NCI-H2107 treated with DMSO at 0.1 percent for 48 hours (cell line): ENCODE measurements at regions not wholly inside any gene's neighbourhood (a gene's known extent, or its start where the extent isn't known, plus 50 kb on each side); places are given as distances from the start of the nearest gene placed in this dataset.

ENCODE experiments used
- DNase-seq: peaks from one replicate; lab custom pipeline; 2025; ENCODE audit not compliant: unreplicated experiment; lab: John Stamatoyannopoulos, UW

DNA sequence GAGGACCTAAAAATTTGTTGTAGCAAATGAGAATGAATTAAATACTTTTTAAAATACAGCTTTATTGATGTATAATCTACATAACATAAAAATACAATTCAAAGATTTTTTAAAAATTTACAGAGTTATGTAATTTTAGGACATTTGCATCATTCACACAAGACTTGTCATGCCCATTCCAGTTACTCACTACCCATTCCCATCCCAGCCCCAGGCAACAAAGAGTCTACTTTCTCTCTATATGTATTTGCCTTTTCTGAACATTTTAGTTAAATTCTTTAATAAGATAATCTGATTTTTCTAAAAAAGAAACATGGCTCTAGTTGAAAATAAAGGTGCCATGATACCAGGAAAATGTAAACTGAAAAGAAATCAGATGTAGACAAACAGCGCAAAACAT lies 354.2 kb downstream of the PMP22 start:
- no peak for DNase-seq

DNA sequence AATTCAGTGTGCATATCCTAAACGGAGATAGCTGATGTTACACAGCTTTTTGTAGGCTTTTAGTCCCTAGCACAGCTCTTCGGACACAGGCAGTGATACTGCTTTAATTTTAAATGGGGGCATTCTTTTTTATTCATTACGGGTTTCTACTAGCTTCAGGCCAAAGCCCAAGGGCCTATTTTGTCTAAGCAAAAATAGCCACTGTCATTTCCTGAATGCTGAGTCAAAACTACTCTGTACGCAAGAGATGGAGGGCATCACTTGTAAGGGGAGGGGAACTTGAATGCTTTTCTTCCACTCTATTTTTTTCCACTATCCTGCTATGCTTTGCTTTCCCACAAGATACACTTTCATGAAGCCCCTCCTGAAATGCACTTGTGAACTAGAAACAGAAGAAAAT lies 360.7 kb downstream of the PMP22 start:
- no peak for DNase-seq

DNA sequence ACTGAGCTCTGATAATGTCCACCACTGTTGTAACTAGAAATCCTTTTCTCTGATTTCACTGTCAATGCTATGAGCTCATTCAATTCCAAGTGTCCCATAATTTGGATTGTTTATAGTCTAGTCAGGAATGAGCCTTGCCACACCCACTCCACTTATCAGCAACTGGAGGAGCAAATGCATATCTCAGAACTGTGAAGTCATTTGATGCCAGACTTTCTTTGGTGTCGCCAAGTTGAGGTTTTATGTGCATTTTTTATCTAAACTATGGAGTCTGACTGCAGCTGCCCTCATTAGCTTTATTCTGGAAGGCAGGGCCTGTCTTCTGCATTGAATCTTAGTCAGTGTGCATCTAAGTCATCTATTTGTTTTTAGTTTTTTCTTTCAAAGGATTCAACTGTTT lies 361.3 kb downstream of the PMP22 start:
- no peak for DNase-seq

DNA sequence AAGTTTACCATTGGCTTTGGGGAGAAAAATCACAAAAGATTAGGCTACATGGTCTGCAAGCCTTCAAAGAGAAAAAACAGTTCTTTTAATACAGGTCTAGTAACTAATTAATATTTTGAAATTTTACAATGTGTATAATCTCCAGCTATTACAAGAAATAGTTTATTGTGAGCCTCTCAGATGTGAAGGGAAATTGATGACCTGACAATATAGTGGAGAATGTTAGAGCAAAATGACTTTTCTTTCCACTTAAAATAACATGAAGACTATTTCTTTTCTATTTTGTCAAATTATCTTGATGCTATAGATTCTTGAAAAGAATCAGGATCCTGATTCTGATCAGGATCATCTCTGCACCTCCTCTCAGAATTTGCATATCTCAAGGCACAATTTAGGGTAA lies 362.3 kb downstream of the PMP22 start:
- no peak for DNase-seq

DNA sequence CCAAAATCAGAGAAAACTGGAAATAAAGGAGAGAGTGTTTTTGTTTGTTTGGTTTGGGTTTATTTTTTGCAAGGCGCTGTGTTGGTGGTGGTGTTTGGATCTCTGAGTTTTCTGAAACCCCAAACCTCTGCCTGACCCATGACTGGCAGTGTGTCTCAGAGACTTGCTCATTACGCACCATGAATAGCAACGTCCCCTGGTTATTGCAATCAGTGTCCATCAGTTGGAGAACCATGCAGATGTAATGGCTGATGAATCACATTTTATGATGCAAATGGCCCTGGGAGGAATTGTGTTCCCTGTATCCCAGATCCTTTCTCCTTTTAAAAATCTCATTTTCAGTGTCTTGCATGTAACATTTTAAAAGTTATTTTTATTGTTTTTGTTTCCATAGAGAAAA lies 362.8 kb downstream of the PMP22 start:
- DNase-seq, result no peak

DNA sequence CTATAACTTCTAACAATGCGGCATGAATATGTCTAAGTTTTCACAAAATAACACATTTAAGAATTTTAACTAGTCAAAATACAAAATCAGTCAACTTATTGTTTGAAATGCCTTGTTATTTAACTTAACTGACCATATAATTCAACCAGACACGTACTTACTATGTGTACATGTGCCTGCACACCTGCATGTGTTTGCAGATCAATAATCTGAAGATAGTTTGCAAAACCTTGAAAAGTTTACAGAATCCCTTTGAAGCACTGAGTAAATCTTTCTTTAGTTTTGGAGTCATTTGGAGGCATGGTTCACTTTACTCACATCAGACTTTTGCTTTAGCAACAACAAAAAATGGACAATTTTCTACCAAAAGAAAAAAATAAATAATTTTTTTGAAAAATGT lies 363.8 kb downstream of the PMP22 start:
- no peak for DNase-seq

DNA sequence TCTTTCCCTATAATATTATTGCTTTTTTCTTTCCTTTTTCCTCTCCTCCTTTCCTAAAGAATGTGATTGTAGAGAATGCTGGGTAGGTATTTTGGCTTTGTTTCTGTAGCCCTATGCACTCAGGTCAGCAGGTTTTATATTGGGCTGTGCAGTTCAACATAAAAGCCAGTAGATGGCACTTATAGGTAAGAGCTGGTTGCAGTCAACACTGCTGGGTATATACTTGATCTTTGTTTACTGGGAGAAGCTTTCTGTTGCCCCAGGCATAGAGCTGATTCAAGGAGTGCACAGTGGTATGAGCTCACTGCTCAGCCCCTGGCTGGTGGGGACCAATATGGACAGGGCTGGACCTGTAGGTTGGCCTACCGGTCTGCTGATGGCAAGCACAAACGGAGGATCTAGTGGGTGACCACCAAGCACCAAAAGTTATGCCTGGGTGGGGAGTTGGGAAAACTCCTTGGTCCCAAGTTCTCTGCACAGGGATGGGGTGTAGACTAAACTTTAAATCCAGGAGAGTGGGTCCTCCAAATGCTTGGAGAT lies 378.9 kb downstream of the PMP22 start:
- no peak for DNase-seq

DNA sequence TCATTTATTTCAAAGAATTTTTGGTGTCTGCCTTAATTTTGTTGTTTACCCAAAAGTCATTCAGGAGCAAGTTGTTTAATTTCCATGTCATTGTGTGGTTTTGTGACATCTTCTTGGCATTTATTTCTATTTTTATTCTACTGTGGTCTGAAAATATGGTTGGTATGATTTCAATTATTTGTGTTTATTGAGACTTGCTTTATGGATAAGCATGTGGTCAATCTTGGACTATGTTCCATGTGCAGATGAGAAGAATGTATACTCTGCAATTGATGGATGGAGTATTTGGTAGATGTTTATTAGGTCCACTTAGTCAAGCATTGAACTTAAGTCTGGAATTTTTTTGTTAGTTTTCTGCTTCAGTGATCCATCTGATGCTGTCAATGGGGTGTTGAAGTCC lies 383.0 kb downstream of the PMP22 start:
- DNase-seq, result no peak

DNA sequence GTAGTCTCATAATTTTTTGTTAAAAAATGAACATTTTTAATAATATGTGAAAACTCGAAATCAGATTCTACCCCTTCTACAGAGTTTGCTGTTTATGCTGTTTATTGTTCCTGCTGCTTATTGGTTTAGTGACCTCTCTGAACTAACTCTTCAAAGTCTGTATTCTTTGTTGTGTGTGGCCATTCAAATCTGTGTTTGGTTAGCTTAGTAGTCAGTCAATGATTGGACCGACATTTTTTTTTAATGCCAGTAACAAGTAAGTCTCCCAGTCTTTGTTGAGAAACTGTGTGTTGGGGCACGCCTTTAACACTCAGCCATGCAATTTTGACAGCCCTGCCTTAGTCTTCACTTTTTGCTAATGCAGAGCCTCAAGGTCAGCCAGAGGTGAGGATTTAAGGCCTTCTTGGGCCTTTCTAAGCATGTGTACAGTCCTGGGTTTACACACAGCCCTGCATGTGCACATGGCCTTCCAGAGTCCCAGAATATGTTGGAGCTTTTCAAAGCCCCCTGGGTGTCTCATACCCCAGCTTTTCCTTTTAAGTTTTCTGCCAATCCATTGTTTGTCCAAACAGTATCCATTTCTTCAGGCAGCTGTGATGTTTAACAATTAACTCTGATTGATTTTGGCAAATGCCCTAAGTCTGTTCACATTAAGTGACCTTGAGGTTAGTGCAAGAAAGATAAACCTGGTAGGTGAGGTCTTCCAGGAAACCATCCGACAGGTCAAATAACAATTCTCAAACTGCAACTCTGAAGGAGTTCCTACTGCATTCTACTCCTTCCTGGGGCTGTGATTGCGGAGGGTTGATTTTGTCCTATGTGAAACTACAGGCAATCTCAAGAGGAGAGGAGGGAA lies 389.3 kb downstream of the PMP22 start:
- DNase-seq, result no peak

DNA sequence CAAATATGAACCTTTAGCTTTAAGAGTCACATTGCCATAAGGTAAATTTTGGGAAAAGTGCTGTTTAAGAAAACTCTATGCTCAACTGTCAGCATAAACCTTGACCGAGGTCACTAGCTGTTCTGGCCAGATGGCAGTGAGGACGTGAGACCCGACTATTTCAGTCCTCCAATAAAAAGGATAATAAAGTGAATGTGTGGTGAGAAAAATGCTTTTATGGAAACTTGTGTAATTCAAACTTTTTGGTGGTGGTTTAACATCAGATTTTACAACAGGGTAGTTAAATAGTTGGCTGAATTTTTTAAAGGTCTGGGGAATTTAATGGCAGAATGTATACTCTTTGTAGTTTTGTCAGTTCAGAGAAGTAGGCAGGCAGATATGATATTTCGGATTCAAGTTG lies 391.1 kb downstream of the PMP22 start:
- no peak for DNase-seq

DNA sequence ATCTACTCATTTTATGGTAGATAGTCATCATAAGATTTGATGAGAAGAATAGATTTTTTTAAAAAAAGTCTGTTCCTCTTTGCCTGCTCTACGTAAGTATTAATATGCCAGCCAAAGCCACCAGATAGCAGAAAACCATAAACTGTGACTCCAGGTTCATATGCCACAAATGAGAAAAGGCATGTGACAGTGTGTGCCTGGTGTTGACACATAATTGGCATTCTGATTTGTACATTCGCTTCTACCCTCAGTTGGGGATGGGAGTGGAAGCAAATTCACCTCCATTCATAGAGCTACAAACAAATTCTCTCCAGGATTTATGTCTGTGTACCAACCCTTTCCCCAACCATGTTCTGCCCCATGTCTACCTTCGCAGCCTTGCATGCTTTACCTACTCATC lies 391.6 kb downstream of the PMP22 start:
- no peak for DNase-seq

DNA sequence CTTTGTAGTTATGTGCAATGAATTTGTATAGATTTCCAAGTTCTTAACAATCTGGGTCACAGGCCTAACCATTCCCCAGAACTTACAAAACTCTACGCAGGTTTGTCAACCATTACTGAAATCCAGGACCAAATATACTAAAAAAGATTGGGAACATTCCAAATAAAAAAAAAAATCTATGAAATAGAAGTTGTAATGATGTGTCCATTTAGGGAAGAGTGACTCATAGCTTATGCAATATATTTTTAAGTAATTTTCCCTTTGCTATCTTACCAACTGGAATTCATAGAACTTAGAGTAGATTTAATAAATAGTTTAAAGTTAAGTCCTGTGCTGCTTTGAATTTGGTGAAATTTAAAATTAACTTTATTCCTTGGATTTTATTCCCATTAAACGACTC lies 393.2 kb downstream of the PMP22 start:
- DNase-seq, result no peak

DNA sequence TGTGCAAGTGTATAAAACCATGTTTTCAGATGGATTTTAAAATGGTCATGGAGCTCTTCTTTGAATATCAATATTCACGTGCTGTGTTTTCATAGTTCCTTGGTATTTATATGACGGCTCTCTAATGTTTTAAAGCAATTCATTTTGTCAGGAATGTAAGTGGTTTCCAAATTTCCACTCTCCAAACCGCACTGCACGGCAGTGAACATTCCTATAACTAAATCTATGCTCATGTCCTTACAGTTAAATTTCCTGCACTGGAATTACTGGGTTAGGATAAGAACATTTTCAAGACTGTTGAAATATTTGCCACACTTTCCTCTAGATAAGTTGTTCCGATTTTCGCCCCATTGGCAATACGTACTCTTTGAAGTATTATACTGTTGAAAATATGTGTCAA lies 398.9 kb downstream of the PMP22 start:
- DNase-seq, result no peak

DNA sequence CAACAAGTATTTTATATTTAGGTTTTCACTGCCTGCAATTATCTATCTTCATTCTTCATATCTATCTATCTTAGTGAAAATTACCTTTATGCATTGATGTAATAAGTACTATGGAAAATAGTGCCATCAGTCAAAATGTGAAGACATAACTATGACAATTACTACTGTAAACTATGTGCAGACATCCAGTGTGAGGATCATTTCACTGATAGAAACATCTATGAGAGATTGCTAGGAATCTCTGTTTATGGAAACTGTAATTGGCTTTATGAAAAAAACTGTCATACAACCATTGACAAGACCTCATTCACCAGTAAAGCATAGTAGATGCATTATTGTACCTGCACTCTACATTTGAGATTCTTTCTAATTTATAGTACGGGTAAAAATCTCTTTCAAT lies 401.0 kb downstream of the PMP22 start:
- no peak for DNase-seq

DNA sequence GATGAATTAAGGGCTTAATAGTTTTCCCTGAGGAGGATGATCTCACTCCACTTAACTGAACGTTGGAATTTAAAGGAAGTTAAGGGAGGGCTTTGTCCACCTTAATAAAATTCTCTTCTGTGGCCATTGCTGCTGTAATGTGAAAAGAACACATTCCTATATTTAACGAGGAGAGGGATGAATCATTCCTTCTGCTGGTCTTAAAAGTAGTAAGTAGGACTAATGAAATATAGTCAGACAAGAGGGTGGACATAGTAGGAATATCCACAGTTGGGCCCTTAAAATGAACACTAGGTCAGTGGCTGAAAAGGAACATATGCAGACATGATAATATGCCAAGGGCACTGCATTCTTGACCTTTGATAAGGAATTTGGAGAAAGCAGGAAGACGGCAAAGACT lies 405.6 kb downstream of the PMP22 start:
- no peak for DNase-seq

DNA sequence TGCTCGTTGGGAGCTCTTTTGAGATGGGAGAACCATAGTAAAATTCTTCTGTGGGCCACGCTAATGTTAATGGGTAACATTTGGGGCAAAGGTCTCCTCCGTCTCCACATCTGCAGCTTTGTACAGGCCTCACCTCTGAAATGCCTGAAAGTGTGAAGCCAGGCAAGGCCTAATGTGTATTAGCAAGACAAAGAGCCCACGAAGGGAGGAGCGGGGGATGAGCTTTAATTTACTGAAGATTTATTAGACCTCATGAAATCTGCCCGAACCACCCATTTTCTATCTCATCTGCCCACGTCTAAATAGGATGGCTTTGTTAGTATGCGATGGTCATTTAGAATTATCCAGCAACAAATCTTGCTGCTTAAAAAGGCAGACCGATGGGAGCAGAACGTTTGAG lies 408.9 kb downstream of the PMP22 start:
- no peak for DNase-seq

DNA sequence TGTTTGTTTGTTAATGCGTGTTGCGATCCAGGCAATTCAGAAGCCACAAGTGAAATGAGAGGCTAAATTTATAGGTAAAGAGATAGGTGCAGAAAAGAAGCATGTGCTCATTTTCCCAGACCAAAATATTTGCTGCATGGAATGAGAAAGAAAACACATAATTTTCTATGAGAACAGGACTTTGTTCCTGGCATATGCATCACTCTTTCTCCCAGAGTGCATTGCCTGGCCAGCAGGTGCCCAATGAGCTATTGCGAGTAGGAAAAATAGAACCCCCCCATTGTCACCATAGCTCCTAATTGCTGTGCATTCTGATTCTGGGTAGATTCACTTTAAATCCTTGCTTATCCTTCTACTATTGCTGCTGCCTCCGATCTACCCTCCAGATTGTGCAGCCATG lies 410.4 kb downstream of the PMP22 start:
- no peak for DNase-seq

DNA sequence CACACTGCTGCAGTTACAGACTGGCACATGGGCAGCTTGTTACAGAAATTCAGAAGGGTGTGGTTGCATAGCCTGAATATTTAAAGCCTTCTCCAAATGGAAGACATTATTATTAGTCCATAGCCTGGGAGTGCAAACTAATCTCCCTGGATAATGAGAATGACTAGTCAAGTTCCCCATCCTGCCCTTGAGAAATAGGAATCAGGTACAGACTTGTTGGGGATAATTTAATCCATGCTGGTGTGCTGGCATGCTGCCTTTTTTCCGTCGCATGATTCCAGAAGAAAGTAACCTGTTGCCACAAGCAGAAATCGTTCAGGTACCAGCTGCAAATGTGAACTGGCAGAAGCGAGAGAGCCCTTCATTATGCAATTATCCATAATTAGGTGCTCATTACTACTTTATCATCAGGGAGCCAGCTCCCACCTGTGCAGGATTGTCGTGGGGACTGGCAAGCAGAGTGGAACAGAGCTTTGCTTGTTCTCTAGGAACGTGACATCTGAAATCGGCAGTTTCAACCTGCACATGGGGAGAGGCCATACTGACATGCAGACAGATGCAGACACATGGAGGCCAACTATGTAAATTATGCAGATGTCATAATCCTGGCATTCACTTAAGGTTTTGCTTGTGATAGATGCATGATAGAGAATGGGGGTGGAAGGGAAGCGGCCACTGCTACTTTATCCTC lies 419.4 kb downstream of the PMP22 start:
- no peak for DNase-seq

DNA sequence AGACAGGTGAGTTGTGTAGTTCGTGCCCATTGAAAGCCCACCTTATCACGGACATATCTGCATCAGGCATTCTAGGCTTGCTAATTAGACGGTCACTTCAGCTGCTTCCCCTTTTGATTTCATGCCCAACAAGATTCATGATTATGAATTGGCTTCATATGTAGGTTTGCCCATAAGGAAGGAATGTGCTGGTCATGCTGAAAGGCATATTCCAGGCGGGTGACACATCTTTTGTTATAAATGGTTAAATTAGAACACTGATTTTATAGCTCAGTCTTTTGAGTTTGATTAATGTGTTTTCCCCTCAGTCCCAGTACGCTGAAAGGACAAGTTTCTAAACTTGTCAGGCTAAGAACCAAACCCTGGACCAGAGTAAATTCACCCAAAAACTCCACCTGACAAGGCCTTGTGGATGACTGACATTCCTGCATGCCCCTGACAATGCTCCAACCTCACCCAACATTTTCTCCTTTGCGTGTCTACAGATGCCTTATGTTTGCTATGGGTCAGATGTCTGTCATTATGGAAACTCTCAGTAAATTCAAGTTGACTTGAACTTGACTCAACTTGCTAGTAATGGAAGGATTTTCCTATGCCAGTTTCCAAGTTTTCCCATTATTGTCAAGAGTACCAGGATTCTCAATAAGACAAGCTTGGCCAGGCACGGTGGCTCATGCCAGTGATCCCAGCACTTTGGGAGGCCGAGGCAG lies 421.9 kb downstream of the PMP22 start:
- no peak for DNase-seq

DNA sequence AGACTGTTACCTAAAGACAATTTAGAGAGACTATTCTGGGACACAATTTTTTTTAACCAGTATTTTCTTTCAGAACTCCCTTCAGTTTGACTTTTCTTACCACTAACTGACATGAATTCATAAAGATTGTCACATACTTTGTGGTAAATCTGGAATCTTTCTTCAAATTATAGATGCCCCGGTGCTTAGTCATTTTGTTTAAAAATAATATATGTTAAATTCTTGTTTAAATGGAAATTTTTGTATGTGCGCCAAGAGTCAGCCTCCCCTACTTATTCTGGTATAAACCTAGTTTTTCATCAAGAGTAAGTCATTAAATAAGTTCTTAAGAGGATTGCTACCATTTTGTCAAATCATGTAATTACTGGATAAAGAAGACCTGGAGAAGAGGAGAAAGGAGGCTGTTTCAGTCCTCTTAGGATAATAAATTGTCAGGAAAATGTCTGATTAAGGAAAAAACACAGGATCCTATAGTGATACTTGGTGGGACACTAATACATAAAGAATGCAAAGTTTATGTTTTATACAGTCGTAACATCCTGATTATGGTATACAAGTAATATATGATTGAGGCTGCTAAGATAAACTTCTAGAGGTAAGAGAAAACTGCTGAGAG lies 424.4 kb downstream of the PMP22 start:
- DNase-seq, result no peak

DNA sequence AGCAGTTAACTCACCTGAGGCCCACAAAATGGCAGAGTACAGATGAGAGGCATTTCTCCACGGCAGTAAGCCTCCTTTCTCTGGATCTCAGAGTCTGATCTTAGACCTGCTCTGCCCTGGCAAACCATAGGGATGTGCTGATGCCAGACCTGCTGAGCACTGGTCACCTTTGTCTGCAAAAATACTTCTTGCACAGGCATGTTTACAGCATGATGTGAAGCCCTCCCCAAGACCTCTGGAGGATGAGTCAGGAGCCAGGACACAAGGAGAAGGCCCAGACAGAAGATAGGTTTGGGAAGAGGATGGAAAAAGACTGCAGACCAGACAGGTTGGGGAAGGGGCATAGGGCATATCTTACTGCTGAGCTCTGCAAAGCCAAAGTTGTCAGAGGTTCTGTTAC lies 426.6 kb downstream of the PMP22 start:
- DNase-seq, result no peak
